Endothelial cell (in vitro differentiated cells): ENCODE measurements at regions not wholly inside any gene's neighbourhood (a gene's known extent, or its start where the extent isn't known, plus 50 kb on each side); places are given as distances from the start of the nearest gene placed in this dataset.
"Not testable (repeated sequence)": the region's sequence is repeated elsewhere in the genome, so short reads cannot be mapped to it uniquely, and the experiment has no call there.

Source experiments
- DNase-seq: peaks from one replicate; pipeline ENCODE4 v3.0.0; 2021; ENCODE audit warnings: low spot score
- H3K27ac Mint-ChIP-seq: one replicate; pipeline ENCODE4 v1.8.0; 2021; ENCODE audit warnings: mixed read lengths, inconsistent platforms; ENCODE audit not compliant: unreplicated experiment
- H3K27me3 Mint-ChIP-seq: one replicate; pipeline ENCODE4 v1.8.0; 2021; ENCODE audit warnings: mild to moderate bottlenecking, moderate library complexity, mixed read lengths, inconsistent platforms; ENCODE audit not compliant: unreplicated experiment
- H3K36me3 Mint-ChIP-seq: one replicate; pipeline ENCODE4 v1.8.0; 2021; ENCODE audit warnings: mild to moderate bottlenecking, low read depth, mixed read lengths, inconsistent platforms; ENCODE audit not compliant: unreplicated experiment
- H3K4me1 Mint-ChIP-seq: one replicate; pipeline ENCODE4 v1.8.0; 2021; ENCODE audit warnings: mild to moderate bottlenecking, mixed read lengths, inconsistent platforms; ENCODE audit not compliant: unreplicated experiment
- H3K4me3 Mint-ChIP-seq: one replicate; pipeline ENCODE4 v1.8.0; 2021; ENCODE audit warnings: mild to moderate bottlenecking, mixed read lengths, inconsistent platforms; ENCODE audit not compliant: unreplicated experiment
- H3K9me3 Mint-ChIP-seq: one replicate; pipeline ENCODE4 v1.8.0; 2021; ENCODE audit warnings: mixed read lengths, inconsistent platforms; ENCODE audit not compliant: unreplicated experiment
- CTCF ChIP-seq: fragments of 200-600 bp; sonication (generic); IDR thresholded peaks from one replicate; pipeline ENCODE4 v1.5.0; 2021; ENCODE audit warnings: antibody characterized with exemption; ENCODE audit not compliant: unreplicated experiment

DNA sequence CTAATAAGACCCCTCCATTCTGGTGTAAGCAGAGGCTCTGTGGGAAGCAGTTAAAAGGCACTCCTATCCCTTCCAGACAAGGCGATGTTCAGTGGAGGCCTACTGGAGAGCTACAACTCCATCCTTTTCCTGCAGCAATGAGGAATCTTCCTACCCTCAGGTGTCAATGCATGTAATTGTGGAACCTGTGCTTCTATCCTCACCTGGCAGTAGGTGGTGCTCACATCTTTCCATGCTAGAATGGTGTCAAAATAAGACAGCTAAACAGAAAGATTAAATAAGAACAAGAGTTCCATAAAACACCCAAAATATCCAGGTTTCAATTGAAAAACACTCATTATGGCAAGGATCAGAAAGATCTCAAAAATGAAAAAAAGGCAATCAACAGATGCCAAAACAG is 224.6 kb downstream of the IL15 start:
- no peak for TF ChIP-seq CTCF
- Mint-ChIP-seq H3K27me3 (no peaks in the 10 kb centered on the region), H3K9me3 (no peaks in the 10 kb centered on the region), H3K36me3 (no peaks in the 10 kb centered on the region), H3K27ac (no peak overlapping the region), H3K4me3 (no peak overlapping the region), H3K4me1 (no peaks in the 10 kb centered on the region)
- no peak for DNase-seq

GRCh38 chr4:141870152-141870551 is 233.8 kb downstream of the IL15 start:
- no peaks in the 10 kb centered on the region for H3K9me3 Mint-ChIP-seq

GRCh38 chr4:141871086-141871770 is 234.8 kb downstream of the IL15 start:
- H3K36me3 Mint-ChIP-seq = peaks cover 11% of the 10 kb centered on the region
- no peak for TF ChIP-seq CTCF
- peaks cover 5% of the 10 kb centered on the region for H3K4me1 Mint-ChIP-seq
- DNase-seq = no peak
- no peaks in the 10 kb centered on the region for H3K27me3 Mint-ChIP-seq
- no peak overlapping the region for H3K4me3 Mint-ChIP-seq
- no peak overlapping the region for H3K27ac Mint-ChIP-seq
- no peaks in the 10 kb centered on the region for H3K9me3 Mint-ChIP-seq

More at GRCh38 chr4:141870152-141870551, 233.8 kb downstream of the IL15 start:
- no peak overlapping the region for H3K4me3 Mint-ChIP-seq
- no peak for DNase-seq
- peaks cover 11% of the 10 kb centered on the region for H3K36me3 Mint-ChIP-seq
- H3K27ac Mint-ChIP-seq = no peak overlapping the region
- no peaks in the 10 kb centered on the region for H3K27me3 Mint-ChIP-seq
- peaks cover 5% of the 10 kb centered on the region for H3K4me1 Mint-ChIP-seq
- TF ChIP-seq CTCF = no peak

DNA sequence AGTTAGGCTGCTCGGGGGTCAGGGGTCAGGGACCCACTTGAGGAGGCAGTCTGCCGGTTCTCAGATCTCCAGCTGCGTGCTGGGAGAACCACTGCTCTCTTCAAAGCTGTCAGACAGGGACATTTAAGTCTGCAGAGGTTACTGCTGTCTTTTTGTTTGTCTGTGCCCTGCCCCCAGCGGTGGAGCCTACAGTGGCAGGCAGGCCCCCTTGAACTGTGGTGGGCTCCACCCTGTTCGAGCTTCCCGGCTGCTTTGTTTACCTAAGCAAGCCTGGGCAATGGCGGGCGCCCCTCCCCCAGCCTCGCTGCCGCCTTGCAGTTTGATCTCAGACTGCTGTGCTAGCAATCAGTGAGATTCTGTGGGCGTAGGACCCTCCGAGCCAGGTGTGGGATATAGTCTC is 246.3 kb downstream of the IL15 start:
- H3K9me3 Mint-ChIP-seq, H3K27me3 Mint-ChIP-seq, DNase-seq, H3K27ac Mint-ChIP-seq, H3K4me1 Mint-ChIP-seq, H3K4me3 Mint-ChIP-seq, H3K36me3 Mint-ChIP-seq: not testable (repeated sequence)

- no peak overlapping the region for H3K27ac Mint-ChIP-seq
- DNase-seq = no peak
- TF ChIP-seq CTCF = no peak
- H3K4me3 Mint-ChIP-seq = no peak overlapping the region
- no peaks in the 10 kb centered on the region for H3K9me3 Mint-ChIP-seq
- no peaks in the 10 kb centered on the region for H3K36me3 Mint-ChIP-seq
- peaks cover 2% of the 10 kb centered on the region for H3K27me3 Mint-ChIP-seq
- H3K4me1 Mint-ChIP-seq = no peaks in the 10 kb centered on the region
Observed at GRCh38 chr4:141884070-141884469, 247.7 kb downstream of the IL15 start.
